K562 (cell line): ENCODE measurements at regions not wholly inside any gene's neighbourhood (a gene's known extent, or its start where the extent isn't known, plus 50 kb on each side); places are given as distances from the start of the nearest gene placed in this dataset.

Experiments
- HES1 ChIP-seq: fragments of 450-650 bp; IDR thresholded peaks from 2 replicates; pipeline ENCODE4 v1.6.1; 2016; ENCODE audit warnings: low read depth, mild to moderate bottlenecking, moderate library complexity
- MGA ChIP-seq: fragments of 450-650 bp; IDR thresholded peaks from 2 replicates; pipeline ENCODE4 v1.6.1; 2016; ENCODE audit warnings: mild to moderate bottlenecking, moderate library complexity
- MYBL2 ChIP-seq, 2 experiments: fragments of 450-650 bp in 1 of 2; sonication (generic) in 1 of 2; formaldehyde crosslinking in 1 of 2; IDR thresholded peaks; 2 replicates each; pipeline versions ENCODE4 v1.6.1 to v1.8.1; 2017 to 2022; ENCODE audit warnings: borderline replicate concordance in 1 of 2, inconsistent platforms in 1 of 2, low read depth in 1 of 2, mild to moderate bottlenecking in 1 of 2, missing genetic modification reagents in 1 of 2, moderate library complexity in 1 of 2
- PHF8 ChIP-seq: fragments of 200-600 bp; sonication (generic); IDR thresholded peaks from 2 replicates; pipeline ENCODE4 v1.6.1; 2012; ENCODE audit warnings: mixed run types, mild to moderate bottlenecking, inconsistent platforms, low read length, moderate library complexity, borderline replicate concordance
- POLR2H ChIP-seq: IDR thresholded peaks from 2 replicates; pipeline ENCODE4 v1.6.1; 2016; ENCODE audit warnings: missing genetic modification characterization, low read depth, mild to moderate bottlenecking, control low read depth, missing compliant biosample characterization, moderate library complexity
- PTRF ChIP-seq: fragments of 450-650 bp; IDR thresholded peaks from 2 replicates; pipeline ENCODE4 v1.6.1; 2016; ENCODE audit warnings: mild to moderate bottlenecking, missing genetic modification characterization, missing compliant biosample characterization
- RNF2 ChIP-seq: sonication (generic); IDR thresholded peaks from 2 replicates; pipeline ENCODE4 v1.6.1; 2016
- THRA ChIP-seq: fragments of 450-650 bp; IDR thresholded peaks from 2 replicates; pipeline ENCODE4 v1.6.1; 2017; ENCODE audit warnings: mild to moderate bottlenecking, moderate library complexity
- ZBTB26 ChIP-seq: fragments of 450-650 bp; formaldehyde crosslinking; IDR thresholded peaks from 2 replicates; pipeline ENCODE4 v1.4.0; 2022; ENCODE audit warnings: missing genetic modification characterization
- ZFP91 ChIP-seq: sonication (generic); formaldehyde crosslinking; IDR thresholded peaks from 2 replicates; pipeline ENCODE4 v1.8.0; 2022; ENCODE audit warnings: mild to moderate bottlenecking, missing genetic modification reagents

GRCh38 chr2:16014041-16014787, 73.9 kb downstream of the MYCN start (continued):
- TF ChIP-seq MGA = no peak
- TF ChIP-seq HES1 = no peak
- TF ChIP-seq ZBTB26 (CRISPR knock-in tag) = no peak
- TF ChIP-seq POLR2H (tag) = no peak
- TF ChIP-seq ZFP91 (CRISPR knock-in tag) = no peak
- no peak for TF ChIP-seq PHF8
- no peak for TF ChIP-seq RNF2
- no peak for TF ChIP-seq PTRF
- no peak for TF ChIP-seq MYBL2 (IDR thresholded peaks at IDR 0.05; ENCODE audit: low read depth)
- TF ChIP-seq MYBL2 (CRISPR knock-in tag; IDR thresholded peaks at IDR 0.05; ENCODE audit: borderline replicate concordance) = no peak
- TF ChIP-seq THRA = no peak
